ENCODE measurements at regions not wholly inside any gene's neighbourhood (a gene's known extent, or its start where the extent isn't known, plus 50 kb on each side); places are given as distances from the start of the nearest gene placed in this dataset.

- no peak for TF ChIP-seq RAD21 (CRISPR knock-in tag; IDR thresholded peaks at IDR 0.05)
- TF ChIP-seq NCOA5 (CRISPR knock-in tag; IDR thresholded peaks at IDR 0.05): no peak
- TF ChIP-seq MLLT10 (CRISPR knock-in tag; IDR thresholded peaks at IDR 0.05): no peak
Observed at GRCh38 chr9:100785946-100786345, 208.1 kb downstream of the CAVIN4 start.

Measured in HepG2 (cell line).